Stimulated activated naive CD8-positive, alpha-beta T cell treated with anti-CD3 and anti-CD28 coated beads, Interleukin-15, amount 100 ng/mL, for 72 hours (primary cell): ENCODE measurements at regions not wholly inside any gene's neighbourhood (a gene's known extent, or its start where the extent isn't known, plus 50 kb on each side); places are given as distances from the start of the nearest gene placed in this dataset.

Experiments used
- ATAC-seq: fragments of 150-1000 bp; cut with Tn5 transposase; 2 replicates; pipeline ENCODE4 v1.10.0; 2021; ENCODE audit warnings: mild to moderate bottlenecking, moderate library complexity
- DNase-seq, 2 donors: peaks; one replicate each; pipeline ENCODE4 v3.0.0; 2021 to 2022
- H3K27ac Mint-ChIP-seq, 2 donors: one replicate each; pipeline ENCODE4 v1.8.0; 2022; ENCODE audit warnings: mild to moderate bottlenecking in 2 of 2, mixed read lengths in 2 of 2, moderate library complexity in 2 of 2
- H3K27me3 Mint-ChIP-seq: one replicate; pipeline ENCODE4 v1.8.0; 2022; ENCODE audit warnings: mixed read lengths
- H3K4me1 Mint-ChIP-seq: one replicate; pipeline ENCODE4 v1.8.0; 2022; ENCODE audit warnings: mild to moderate bottlenecking, mixed read lengths
- H3K4me3 Mint-ChIP-seq, 2 donors: one replicate each; pipeline ENCODE4 v1.8.0; 2022; ENCODE audit warnings: mild to moderate bottlenecking in 2 of 2, mixed read lengths in 2 of 2, moderate library complexity in 1 of 2
- H3K9me3 Mint-ChIP-seq, 2 donors: one replicate each; pipeline ENCODE4 v1.8.0; 2022; ENCODE audit warnings: mixed read lengths in 2 of 2

- Mint-ChIP-seq H3K4me1 (peaks cover 31% of the 10 kb centered on the region), H3K9me3 (peaks cover 6% of the 10 kb centered on the region in 2 donors), H3K4me3 (no peak overlapping the region), H3K27ac (no peak overlapping the region), H3K27me3 (no peaks in the 10 kb centered on the region)
- ATAC-seq, result no peak
- no peak for DNase-seq
Observed at GRCh38 chr1:228812961-228813360, 77.7 kb downstream of the RHOU start.

- H3K27me3 Mint-ChIP-seq, result no peaks in the 10 kb centered on the region
- peaks cover 6% of the 10 kb centered on the region in 2 donors for H3K9me3 Mint-ChIP-seq
- peaks cover 28% of the 10 kb centered on the region for H3K4me1 Mint-ChIP-seq
- DNase-seq, result no peak
- no peak overlapping the region for H3K4me3 Mint-ChIP-seq
- no peak for ATAC-seq
- H3K27ac Mint-ChIP-seq, result no peak overlapping the region
Observed at GRCh38 chr1:228814176-228814575, 78.9 kb downstream of the RHOU start.

- H3K4me3 Mint-ChIP-seq, result no peak overlapping the region
- DNase-seq (no peak), ATAC-seq (no peak)
- peaks cover under 1% of the 10 kb centered on the region for H3K27me3 Mint-ChIP-seq
- H3K4me1 Mint-ChIP-seq, result no peaks in the 10 kb centered on the region
- H3K27ac Mint-ChIP-seq, result no peak overlapping the region
- H3K9me3 Mint-ChIP-seq, result no peaks in the 10 kb centered on the region
Observed at GRCh38 chr1:228818296-228818695, 83.0 kb downstream of the RHOU start.

- H3K4me3 Mint-ChIP-seq, result no peak overlapping the region
- H3K9me3 Mint-ChIP-seq, result no peaks in the 10 kb centered on the region
- H3K27me3 Mint-ChIP-seq, result peaks cover 8% of the 10 kb centered on the region
- no peak for DNase-seq
- H3K4me1 Mint-ChIP-seq, result no peaks in the 10 kb centered on the region
- ATAC-seq, result no peak
- no peak overlapping the region for H3K27ac Mint-ChIP-seq
Observed at GRCh38 chr1:228818928-228819630, 83.8 kb downstream of the RHOU start.

- DNase-seq (no peak), ATAC-seq (no peak)
- Mint-ChIP-seq H3K27me3 (peaks cover 22% of the 10 kb centered on the region), H3K27ac (no peak overlapping the region), H3K9me3 (no peaks in the 10 kb centered on the region), H3K4me3 (no peak overlapping the region), H3K4me1 (peaks cover 11% of the 10 kb centered on the region)
Observed at GRCh38 chr1:228821252-228821651, 86.0 kb downstream of the RHOU start.

- no peaks in the 10 kb centered on the region for H3K9me3 Mint-ChIP-seq
- DNase-seq (no peak), ATAC-seq (no peak)
- peaks cover 30% of the 10 kb centered on the region for H3K4me1 Mint-ChIP-seq
- H3K27me3 Mint-ChIP-seq, result peaks cover 22% of the 10 kb centered on the region
- H3K4me3 Mint-ChIP-seq, result no peak overlapping the region
- no peak overlapping the region for H3K27ac Mint-ChIP-seq
Observed at GRCh38 chr1:228823200-228823599, 87.9 kb downstream of the RHOU start.

GRCh38 chr1:228824366-228824765, 89.1 kb downstream of the RHOU start:
- H3K4me3 Mint-ChIP-seq, result no peak overlapping the region
- no peak overlapping the region for H3K27ac Mint-ChIP-seq
- H3K27me3 Mint-ChIP-seq, result peaks cover 22% of the 10 kb centered on the region
- ATAC-seq (no peak), DNase-seq (no peak)
- no peaks in the 10 kb centered on the region for H3K9me3 Mint-ChIP-seq
- peaks cover 33% of the 10 kb centered on the region for H3K4me1 Mint-ChIP-seq

GRCh38 chr1:228825041-228825440, 89.8 kb downstream of the RHOU start:
- ATAC-seq (no peak), DNase-seq (no peak)
- H3K4me3 Mint-ChIP-seq, result no peak overlapping the region
- H3K9me3 Mint-ChIP-seq, result no peaks in the 10 kb centered on the region
- H3K27me3 Mint-ChIP-seq, result peaks cover 22% of the 10 kb centered on the region
- H3K27ac Mint-ChIP-seq, result no peak overlapping the region
- H3K4me1 Mint-ChIP-seq, result peaks cover 33% of the 10 kb centered on the region

GRCh38 chr1:228825840-228826484, 90.7 kb downstream of the RHOU start:
- ATAC-seq, result peak; percentile 31
- H3K4me3 Mint-ChIP-seq, result no peak overlapping the region
- peaks cover 22% of the 10 kb centered on the region for H3K27me3 Mint-ChIP-seq
- no peak for DNase-seq
- peaks cover 43% of the 10 kb centered on the region for H3K4me1 Mint-ChIP-seq
- H3K27ac Mint-ChIP-seq, result no peak overlapping the region
- no peaks in the 10 kb centered on the region for H3K9me3 Mint-ChIP-seq

GRCh38 chr1:228827019-228827418, 91.7 kb downstream of the RHOU start:
- DNase-seq, result no peak
- Mint-ChIP-seq H3K27me3 (peaks cover 22% of the 10 kb centered on the region), H3K27ac (no peak overlapping the region), H3K4me3 (no peak overlapping the region), H3K4me1 (peaks cover 48% of the 10 kb centered on the region), H3K9me3 (no peaks in the 10 kb centered on the region)
- ATAC-seq, result no peak

GRCh38 chr1:228828151-228828550, 92.9 kb downstream of the RHOU start:
- no peak overlapping the region for H3K4me3 Mint-ChIP-seq
- H3K4me1 Mint-ChIP-seq, result peaks cover 48% of the 10 kb centered on the region
- no peak overlapping the region for H3K27ac Mint-ChIP-seq

GRCh38 chr1:228830185-228830953, 95.1 kb downstream of the RHOU start:
- ATAC-seq (peak; percentile 26), DNase-seq (no peak)
- Mint-ChIP-seq H3K9me3 (no peaks in the 10 kb centered on the region), H3K27ac (no peak overlapping the region), H3K4me1 (peaks cover 46% of the 10 kb centered on the region), H3K4me3 (no peak overlapping the region), H3K27me3 (peaks cover 3% of the 10 kb centered on the region)

More at GRCh38 chr1:228828151-228828550, 92.9 kb downstream of the RHOU start:
- no peak for DNase-seq
- ATAC-seq, result no peak
- H3K27me3 Mint-ChIP-seq, result peaks cover 22% of the 10 kb centered on the region
- H3K9me3 Mint-ChIP-seq, result no peaks in the 10 kb centered on the region

GRCh38 chr1:228830954-228831481, 95.7 kb downstream of the RHOU start:
- DNase-seq (peak; percentile 13 to 18), ATAC-seq (peak; percentile 79)
- Mint-ChIP-seq H3K9me3 (no peaks in the 10 kb centered on the region), H3K4me1 (peaks cover 39% of the 10 kb centered on the region), H3K27me3 (peaks cover 5% of the 10 kb centered on the region), H3K4me3 (no peak overlapping the region), H3K27ac (no peak overlapping the region)

- Mint-ChIP-seq H3K27ac (no peak overlapping the region), H3K4me1 (peaks cover 18% of the 10 kb centered on the region), H3K4me3 (no peak overlapping the region), H3K9me3 (no peaks in the 10 kb centered on the region), H3K27me3 (peaks cover 7% of the 10 kb centered on the region)
- ATAC-seq (no peak), DNase-seq (no peak)
Observed at GRCh38 chr1:228833911-228834688, 98.8 kb downstream of the RHOU start.

- no peak overlapping the region for H3K27ac Mint-ChIP-seq
- H3K4me1 Mint-ChIP-seq, result peaks cover 14% of the 10 kb centered on the region
- H3K27me3 Mint-ChIP-seq, result peaks cover 7% of the 10 kb centered on the region
- no peak for DNase-seq
- ATAC-seq, result no peak
- H3K9me3 Mint-ChIP-seq, result no peaks in the 10 kb centered on the region
- no peak overlapping the region for H3K4me3 Mint-ChIP-seq
Observed at GRCh38 chr1:228835456-228835855, 100.2 kb downstream of the RHOU start.
